Stimulated activated naive B cell treated with anti-CD40 and anti-IgM and Interleukin-4, amounts not matched to agents 10 μg/mL and 1 μg/mL and 100 μg/mL, for 72 hours (primary cell): ENCODE measurements at regions not wholly inside any gene's neighbourhood (a gene's known extent, or its start where the extent isn't known, plus 50 kb on each side); places are given as distances from the start of the nearest gene placed in this dataset.

Source experiments
- ATAC-seq, 2 donors: fragments of 150-1000 bp; cut with Tn5 transposase; replicated peaks; 2 replicates each; pipeline ENCODE4 v1.10.0; 2021; ENCODE audit warnings: moderate library complexity in 1 of 2
- DNase-seq: peaks from one replicate; pipeline ENCODE4 v3.0.0; 2021
- H3K27ac Mint-ChIP-seq: one replicate; pipeline ENCODE4 v1.8.0; 2022; ENCODE audit warnings: mild to moderate bottlenecking, mixed read lengths
- H3K27me3 Mint-ChIP-seq, 2 donors: one replicate each; pipeline ENCODE4 v1.8.0; 2022; ENCODE audit warnings: mixed read lengths in 2 of 2
- H3K36me3 Mint-ChIP-seq, 2 donors: one replicate each; pipeline ENCODE4 v1.8.0; 2022; ENCODE audit warnings: mixed read lengths in 2 of 2, mild to moderate bottlenecking in 1 of 2
- H3K4me1 Mint-ChIP-seq, 2 donors: one replicate each; pipeline ENCODE4 v1.8.0; 2022; ENCODE audit warnings: mixed read lengths in 2 of 2, mild to moderate bottlenecking in 1 of 2
- H3K4me3 Mint-ChIP-seq, 2 donors: one replicate each; pipeline ENCODE4 v1.8.0; 2022; ENCODE audit warnings: mild to moderate bottlenecking in 2 of 2, mixed read lengths in 2 of 2, moderate library complexity in 1 of 2
- H3K9me3 Mint-ChIP-seq, 2 donors: one replicate each; pipeline ENCODE4 v1.8.0; 2022; ENCODE audit warnings: mixed read lengths in 2 of 2, mild to moderate bottlenecking in 1 of 2

DNA sequence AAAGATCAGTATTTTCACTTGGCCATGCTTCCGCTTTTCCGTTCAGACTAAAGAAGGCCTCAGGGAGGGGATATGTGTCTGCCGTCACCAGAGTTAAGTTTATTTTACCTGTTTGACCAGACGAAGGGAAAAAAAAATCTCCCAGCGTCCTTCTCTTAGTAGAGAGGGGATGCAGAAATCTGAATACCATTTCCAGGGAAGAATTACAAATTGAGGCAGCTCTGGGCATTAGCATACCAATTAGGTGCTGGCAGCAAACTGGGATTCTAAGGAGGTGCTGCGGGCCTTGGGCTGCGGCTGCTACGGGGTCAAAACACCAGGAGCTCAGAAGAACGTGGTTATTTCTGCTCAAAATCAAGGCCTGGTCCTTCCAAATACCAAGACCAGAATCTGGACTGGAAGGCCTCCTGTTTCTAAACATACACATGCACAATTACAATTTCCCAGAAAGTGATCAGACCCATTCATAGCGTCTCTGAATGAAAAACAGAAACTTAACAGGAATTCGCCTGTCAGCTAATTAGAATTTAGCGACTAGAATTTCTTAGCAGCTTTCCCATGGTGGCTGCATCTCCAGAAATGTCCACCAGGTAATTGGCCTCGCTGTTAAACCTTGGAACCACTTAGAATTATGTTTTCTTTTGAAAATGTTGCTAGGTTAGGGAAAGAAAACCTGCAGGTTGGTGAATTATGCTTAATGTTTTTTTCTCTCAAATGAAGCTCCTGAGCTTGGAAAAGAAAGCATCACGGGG lies 617.0 kb downstream of the VRK1 start:
- Mint-ChIP-seq H3K4me3 (no peak overlapping the region), H3K27me3 (peaks cover 15 to 36% of the 10 kb centered on the region in 2 donors), H3K9me3 (no peaks in the 10 kb centered on the region), H3K27ac (no peak overlapping the region), H3K36me3 (no peaks in the 10 kb centered on the region), H3K4me1 (no peaks in the 10 kb centered on the region)
- DNase-seq: no peak
- ATAC-seq: no peak

GRCh38 chr14:97414718-97415098 lies 617.5 kb downstream of the VRK1 start:
- no peak for ATAC-seq
- no peaks in the 10 kb centered on the region for H3K4me1 Mint-ChIP-seq
- DNase-seq: no peak
- H3K4me3 Mint-ChIP-seq: no peak overlapping the region
- no peaks in the 10 kb centered on the region for H3K9me3 Mint-ChIP-seq
- H3K27me3 Mint-ChIP-seq: peaks cover 10 to 30% of the 10 kb centered on the region in 2 donors
- no peak overlapping the region for H3K27ac Mint-ChIP-seq
- H3K36me3 Mint-ChIP-seq: no peaks in the 10 kb centered on the region

- Mint-ChIP-seq H3K4me1 (no peaks in the 10 kb centered on the region), H3K27me3 (peaks cover 10 to 26% of the 10 kb centered on the region in 2 donors), H3K27ac (no peak overlapping the region), H3K9me3 (no peaks in the 10 kb centered on the region), H3K4me3 (no peak overlapping the region), H3K36me3 (no peaks in the 10 kb centered on the region)
- ATAC-seq (no peak), DNase-seq (no peak)
Measured at GRCh38 chr14:97415907-97416306, 618.7 kb downstream of the VRK1 start.

GRCh38 chr14:97416550-97416949 lies 619.4 kb downstream of the VRK1 start:
- H3K4me1 Mint-ChIP-seq: no peaks in the 10 kb centered on the region
- H3K27ac Mint-ChIP-seq: no peak overlapping the region
- H3K27me3 Mint-ChIP-seq: peaks cover 10 to 26% of the 10 kb centered on the region in 2 donors
- DNase-seq: no peak
- H3K9me3 Mint-ChIP-seq: no peaks in the 10 kb centered on the region
- H3K36me3 Mint-ChIP-seq: no peaks in the 10 kb centered on the region
- H3K4me3 Mint-ChIP-seq: no peak overlapping the region
- no peak for ATAC-seq

DNA sequence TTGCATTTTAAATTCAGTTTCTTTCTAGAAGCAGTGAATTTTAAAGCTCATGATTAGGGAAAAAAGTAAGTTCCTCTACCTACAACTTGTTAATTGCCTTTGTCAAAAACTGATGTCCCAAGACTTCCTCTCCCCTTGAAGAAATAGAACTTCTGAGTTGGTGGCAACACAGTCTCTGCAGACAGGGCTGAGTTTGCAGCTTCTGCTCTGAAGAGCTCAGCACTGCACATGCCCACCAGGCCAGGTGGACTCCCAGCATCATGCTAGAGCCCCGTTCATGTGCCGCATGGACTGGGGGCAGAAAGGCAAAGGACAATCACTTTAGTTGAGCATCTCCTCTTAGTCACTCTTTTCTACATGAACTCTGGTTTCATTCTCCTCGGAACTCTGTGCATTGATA lies 620.1 kb downstream of the VRK1 start:
- ATAC-seq: no peak

DNA sequence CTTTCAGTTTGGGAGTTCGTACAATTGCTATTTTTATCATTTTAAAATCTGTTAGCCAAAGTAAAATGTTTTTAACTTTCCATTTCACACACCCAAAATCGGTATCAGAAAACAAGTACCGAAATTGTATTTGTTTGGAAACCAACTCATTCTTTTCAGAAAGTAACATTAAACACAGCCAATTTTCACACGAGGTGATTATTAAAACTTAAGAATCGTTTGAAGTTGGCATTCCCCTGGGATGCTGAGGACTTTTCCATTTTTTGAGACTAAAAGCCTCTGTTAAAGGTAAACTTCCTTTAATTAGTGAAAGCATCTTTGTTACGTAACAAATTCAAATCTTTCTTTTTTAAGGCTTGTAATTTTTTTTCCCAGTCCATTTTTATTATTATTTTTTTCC lies 623.0 kb downstream of the VRK1 start:
- Mint-ChIP-seq H3K27me3 (peaks cover 6 to 18% of the 10 kb centered on the region in 2 donors), H3K9me3 (no peaks in the 10 kb centered on the region), H3K4me1 (no peaks in the 10 kb centered on the region), H3K4me3 (no peak overlapping the region), H3K36me3 (no peaks in the 10 kb centered on the region), H3K27ac (no peak overlapping the region)
- DNase-seq (no peak), ATAC-seq (no peak)

More for the DNA sequence above, 620.1 kb downstream of the VRK1 start:
- no peak overlapping the region for H3K4me3 Mint-ChIP-seq
- no peaks in the 10 kb centered on the region for H3K36me3 Mint-ChIP-seq
- no peaks in the 10 kb centered on the region for H3K4me1 Mint-ChIP-seq
- DNase-seq: no peak
- no peaks in the 10 kb centered on the region for H3K9me3 Mint-ChIP-seq
- H3K27ac Mint-ChIP-seq: no peak overlapping the region
- peaks cover 10 to 26% of the 10 kb centered on the region in 2 donors for H3K27me3 Mint-ChIP-seq

- H3K9me3 Mint-ChIP-seq: peaks cover 0 to 1% of the 10 kb centered on the region in 2 donors
- no peaks in the 10 kb centered on the region for H3K36me3 Mint-ChIP-seq
- H3K27ac Mint-ChIP-seq: no peak overlapping the region
- H3K4me3 Mint-ChIP-seq: no peak overlapping the region
- no peaks in the 10 kb centered on the region for H3K27me3 Mint-ChIP-seq
- no peak for DNase-seq
- no peaks in the 10 kb centered on the region for H3K4me1 Mint-ChIP-seq
- ATAC-seq: no peak
Measured at GRCh38 chr14:97426776-97427175, 629.6 kb downstream of the VRK1 start.

GRCh38 chr14:97428808-97429440 lies 631.7 kb downstream of the VRK1 start:
- no peaks in the 10 kb centered on the region for H3K27me3 Mint-ChIP-seq
- no peaks in the 10 kb centered on the region for H3K4me1 Mint-ChIP-seq
- no peaks in the 10 kb centered on the region for H3K36me3 Mint-ChIP-seq
- no peak overlapping the region for H3K27ac Mint-ChIP-seq
- no peak for ATAC-seq
- no peak for DNase-seq
- no peak overlapping the region for H3K4me3 Mint-ChIP-seq
- peaks cover 0 to 1% of the 10 kb centered on the region in 2 donors for H3K9me3 Mint-ChIP-seq

DNA sequence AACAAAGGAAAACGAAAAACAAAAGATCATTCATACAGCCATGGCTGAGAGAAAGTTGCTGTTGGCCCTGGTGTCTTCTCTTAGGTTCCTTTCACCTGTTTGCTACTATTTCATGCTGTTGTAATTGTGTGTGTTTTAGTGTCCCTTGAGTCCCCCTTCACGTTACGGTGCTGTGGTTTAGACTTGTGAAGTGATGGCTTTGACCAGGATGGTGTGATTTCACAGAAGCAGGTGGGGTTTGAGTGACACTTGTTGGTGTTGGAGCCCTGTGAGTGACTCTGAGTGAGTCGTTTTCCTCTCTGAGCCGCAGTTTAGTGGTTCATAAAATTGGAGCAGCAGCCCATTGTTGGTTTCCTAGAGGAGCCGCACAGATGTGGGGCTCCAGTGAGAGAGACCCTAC lies 635.4 kb downstream of the VRK1 start:
- Mint-ChIP-seq H3K9me3 (peaks cover 0 to 1% of the 10 kb centered on the region in 2 donors), H3K36me3 (no peaks in the 10 kb centered on the region), H3K27ac (no peak overlapping the region), H3K4me3 (no peak overlapping the region), H3K4me1 (no peaks in the 10 kb centered on the region), H3K27me3 (no peaks in the 10 kb centered on the region)
- DNase-seq (no peak), ATAC-seq (no peak)

- H3K27me3 Mint-ChIP-seq: no peaks in the 10 kb centered on the region
- peak overlapping the region; percentile 51 for H3K27ac Mint-ChIP-seq
- H3K4me3 Mint-ChIP-seq: no peak overlapping the region
- H3K9me3 Mint-ChIP-seq: peaks cover 0 to 2% of the 10 kb centered on the region in 2 donors
- no peak for DNase-seq
- H3K4me1 Mint-ChIP-seq: peaks cover 0 to 1% of the 10 kb centered on the region in 2 donors
- H3K36me3 Mint-ChIP-seq: no peaks in the 10 kb centered on the region
- ATAC-seq: no peak
Measured at GRCh38 chr14:97441740-97442362, 644.7 kb downstream of the VRK1 start.

- H3K4me3 Mint-ChIP-seq: no peak overlapping the region
- no peaks in the 10 kb centered on the region for H3K27me3 Mint-ChIP-seq
- no peak overlapping the region for H3K27ac Mint-ChIP-seq
- peaks cover 0 to 2% of the 10 kb centered on the region in 2 donors for H3K9me3 Mint-ChIP-seq
- peaks cover 0 to 1% of the 10 kb centered on the region in 2 donors for H3K4me1 Mint-ChIP-seq
- no peaks in the 10 kb centered on the region for H3K36me3 Mint-ChIP-seq
- ATAC-seq: no peak
- DNase-seq: no peak
Measured at GRCh38 chr14:97442363-97442762, 645.2 kb downstream of the VRK1 start.

- Mint-ChIP-seq H3K9me3 (no peaks in the 10 kb centered on the region), H3K36me3 (no peaks in the 10 kb centered on the region), H3K27me3 (no peaks in the 10 kb centered on the region), H3K4me1 (peaks cover 0 to 1% of the 10 kb centered on the region in 2 donors), H3K27ac (no peak overlapping the region), H3K4me3 (no peak overlapping the region)
- DNase-seq: no peak
- ATAC-seq: no peak
Measured at GRCh38 chr14:97443412-97443811, 646.2 kb downstream of the VRK1 start.

DNA sequence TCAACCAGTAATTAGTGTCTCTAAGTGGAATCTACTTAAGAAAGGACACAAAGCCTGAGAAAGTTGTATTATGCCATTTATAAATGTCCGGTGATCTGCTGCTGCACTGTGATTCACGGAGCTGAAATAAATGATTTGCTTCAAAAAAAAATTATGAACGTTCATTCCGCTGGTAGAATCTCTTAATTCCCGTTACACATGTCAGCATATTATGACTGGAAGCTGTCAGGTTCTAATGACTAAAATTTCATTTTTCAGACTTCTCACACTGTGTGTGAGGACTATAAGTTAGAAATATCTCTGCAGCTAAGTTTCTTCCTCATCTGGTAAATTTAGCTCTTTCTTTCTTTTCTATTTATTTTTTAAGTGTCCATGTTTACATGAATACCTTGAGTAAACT lies 647.1 kb downstream of the VRK1 start:
- no peaks in the 10 kb centered on the region for H3K27me3 Mint-ChIP-seq
- ATAC-seq (no peak), DNase-seq (no peak)
- no peak overlapping the region for H3K27ac Mint-ChIP-seq
- H3K9me3 Mint-ChIP-seq: no peaks in the 10 kb centered on the region
- H3K36me3 Mint-ChIP-seq: no peaks in the 10 kb centered on the region
- peaks cover 0 to 1% of the 10 kb centered on the region in 2 donors for H3K4me1 Mint-ChIP-seq
- no peak overlapping the region for H3K4me3 Mint-ChIP-seq

DNA sequence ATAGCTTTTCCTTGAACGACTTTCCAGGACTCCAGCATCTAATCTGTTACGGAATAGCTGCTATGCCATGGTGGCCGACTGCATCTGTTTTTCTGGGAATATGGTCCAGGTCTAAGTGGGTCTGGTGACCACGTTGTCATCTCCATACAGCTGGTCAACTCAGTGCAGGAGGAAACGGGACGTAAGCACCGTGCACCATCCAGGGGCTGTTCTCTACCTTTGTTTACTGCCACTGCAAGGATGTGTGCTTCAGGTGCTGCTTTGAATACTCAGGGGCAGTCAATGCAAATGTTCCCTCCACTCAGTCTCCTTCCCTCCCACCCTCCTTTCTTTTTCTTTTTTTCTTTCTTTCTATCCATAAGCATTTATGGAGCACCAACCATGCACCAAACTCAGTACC lies 648.2 kb downstream of the VRK1 start:
- Mint-ChIP-seq H3K4me1 (peaks cover 0 to 1% of the 10 kb centered on the region in 2 donors), H3K4me3 (no peak overlapping the region), H3K9me3 (no peaks in the 10 kb centered on the region), H3K27me3 (no peaks in the 10 kb centered on the region), H3K27ac (no peak overlapping the region), H3K36me3 (no peaks in the 10 kb centered on the region)
- no peak for ATAC-seq
- no peak for DNase-seq

DNA sequence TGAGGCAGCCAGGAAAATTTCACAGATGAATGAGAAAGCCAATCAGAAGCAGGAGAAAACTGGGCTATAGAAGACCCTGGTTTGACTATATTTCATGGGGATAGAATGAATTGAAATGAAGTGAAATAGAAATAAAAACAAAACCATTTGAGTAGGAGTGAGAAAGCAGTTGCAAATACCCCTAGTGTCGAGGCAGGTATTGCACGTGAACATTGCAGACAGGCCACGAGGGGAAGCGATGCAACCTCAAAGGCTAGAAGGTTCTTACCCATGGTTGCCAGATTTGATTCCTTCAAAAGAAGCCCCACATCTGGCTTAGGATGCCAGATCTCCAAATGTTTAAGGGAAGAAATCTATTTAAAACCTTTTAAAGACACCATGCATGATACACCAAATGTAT lies 648.9 kb downstream of the VRK1 start:
- DNase-seq (no peak), ATAC-seq (no peak)
- Mint-ChIP-seq H3K4me3 (no peak overlapping the region), H3K27ac (no peak overlapping the region), H3K9me3 (no peaks in the 10 kb centered on the region), H3K4me1 (peaks cover 0 to 1% of the 10 kb centered on the region in 2 donors), H3K36me3 (no peaks in the 10 kb centered on the region), H3K27me3 (no peaks in the 10 kb centered on the region)
